ENCODE measurements at regions not wholly inside any gene's neighbourhood (a gene's known extent, or its start where the extent isn't known, plus 50 kb on each side); places are given as distances from the start of the nearest gene placed in this dataset.
"Not testable (repeated sequence)": the region's sequence is repeated elsewhere in the genome, so short reads cannot be mapped to it uniquely, and the experiment has no call there.

- H3K9me3 Mint-ChIP-seq; H3K36me3 Mint-ChIP-seq (ENCODE audit: low read depth); H3K4me3 Mint-ChIP-seq; H3K27ac Mint-ChIP-seq; H3K4me1 Mint-ChIP-seq (ENCODE audit: low read depth): not testable (repeated sequence)
- peaks cover 33% of the 10 kb centered on the region for H3K27me3 Mint-ChIP-seq (ENCODE audit: low read depth)
These were observed 50.3 kb upstream of the AGTPBP1 start for GRCh38 chr9:85792057-85792456.

DNA sequence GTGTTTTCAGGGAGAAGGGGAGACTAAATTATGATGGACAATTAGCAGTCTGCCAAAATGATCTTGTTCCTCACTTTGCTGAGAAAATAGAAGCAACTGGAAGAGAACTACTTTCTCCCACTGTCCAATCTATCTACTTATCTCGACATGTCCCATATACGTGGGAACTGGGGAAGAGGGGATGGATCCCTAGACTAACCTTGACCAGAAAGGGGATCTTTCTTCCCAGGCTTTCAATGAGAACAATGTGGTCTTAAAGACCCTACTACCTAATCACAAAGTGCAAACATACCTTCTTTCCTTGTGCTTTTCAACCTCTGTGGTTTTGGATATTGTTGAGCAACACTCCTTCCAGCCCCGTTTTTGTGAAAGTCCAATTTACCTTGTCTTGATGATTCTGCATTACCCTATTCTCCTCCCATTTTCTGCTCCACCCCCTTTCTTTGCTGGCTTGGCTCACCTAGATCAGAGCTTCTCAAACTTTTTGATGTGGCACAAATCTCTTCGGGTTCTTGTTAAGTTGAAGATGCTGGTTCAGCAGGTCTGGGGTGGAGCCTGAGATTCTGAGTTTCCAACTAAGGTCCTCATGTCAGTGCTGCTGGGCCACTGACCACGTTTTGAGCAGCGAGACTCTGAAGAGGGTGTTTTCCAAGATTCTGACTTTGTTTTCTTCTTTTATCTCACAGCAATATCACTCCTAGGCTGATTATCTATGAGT lies 61.4 kb upstream of the AGTPBP1 start:
- not testable (repeated sequence) for H3K4me3 Mint-ChIP-seq; H3K27me3 Mint-ChIP-seq (ENCODE audit: low read depth); H3K9me3 Mint-ChIP-seq; H3K27ac Mint-ChIP-seq; H3K36me3 Mint-ChIP-seq (ENCODE audit: low read depth)
- peaks cover 11% of the 10 kb centered on the region for H3K4me1 Mint-ChIP-seq (ENCODE audit: low read depth)

GRCh38 chr9:85804847-85805133 lies 63.0 kb upstream of the AGTPBP1 start:
- peak overlapping the region; percentile 77 for H3K4me3 Mint-ChIP-seq
- H3K27me3 Mint-ChIP-seq (ENCODE audit: low read depth); H3K9me3 Mint-ChIP-seq; H3K36me3 Mint-ChIP-seq (ENCODE audit: low read depth): not testable (repeated sequence)
- H3K4me1 Mint-ChIP-seq (ENCODE audit: low read depth): peaks cover 11% of the 10 kb centered on the region
- peak overlapping the region; percentile 28 for H3K27ac Mint-ChIP-seq

GRCh38 chr9:85805134-85806005 lies 63.6 kb upstream of the AGTPBP1 start:
- H3K9me3 Mint-ChIP-seq; H3K27me3 Mint-ChIP-seq (ENCODE audit: low read depth): not testable (repeated sequence)
- Mint-ChIP-seq H3K36me3 (ENCODE audit: low read depth) (peaks cover 10% of the 10 kb centered on the region), H3K27ac (peak overlapping the region; percentile 58), H3K4me3 (peak overlapping the region; percentile 88), H3K4me1 (ENCODE audit: low read depth) (peaks cover 11% of the 10 kb centered on the region)

DNA sequence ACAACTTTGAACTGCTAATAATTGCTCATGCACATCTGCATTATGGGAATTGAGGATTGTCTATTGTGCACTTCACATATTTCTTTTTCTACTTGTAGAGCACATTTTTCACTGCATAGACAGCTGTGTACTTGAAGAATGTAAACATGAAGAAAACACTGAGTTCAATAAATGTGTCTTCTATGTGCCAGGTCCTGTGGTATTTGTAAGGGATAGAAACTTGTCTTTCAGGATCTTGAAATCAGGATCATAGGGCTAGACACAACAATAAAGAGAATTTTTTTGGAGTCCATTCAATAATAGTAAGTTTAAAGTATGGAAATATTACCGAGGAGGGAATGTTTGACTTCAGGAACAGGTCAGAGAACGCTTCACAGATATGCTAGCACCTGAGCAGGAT lies 66.6 kb upstream of the AGTPBP1 start:
- not testable (repeated sequence) for H3K9me3 Mint-ChIP-seq; H3K4me3 Mint-ChIP-seq; H3K27ac Mint-ChIP-seq; H3K27me3 Mint-ChIP-seq (ENCODE audit: low read depth)
- Mint-ChIP-seq H3K36me3 (ENCODE audit: low read depth) (peaks cover 13% of the 10 kb centered on the region), H3K4me1 (ENCODE audit: low read depth) (peaks cover 11% of the 10 kb centered on the region)

GRCh38 chr9:85813388-85813787 lies 71.6 kb upstream of the AGTPBP1 start:
- not testable (repeated sequence) for H3K36me3 Mint-ChIP-seq (ENCODE audit: low read depth); H3K9me3 Mint-ChIP-seq; H3K27ac Mint-ChIP-seq; H3K4me3 Mint-ChIP-seq; H3K27me3 Mint-ChIP-seq (ENCODE audit: low read depth); H3K4me1 Mint-ChIP-seq (ENCODE audit: low read depth)

DNA sequence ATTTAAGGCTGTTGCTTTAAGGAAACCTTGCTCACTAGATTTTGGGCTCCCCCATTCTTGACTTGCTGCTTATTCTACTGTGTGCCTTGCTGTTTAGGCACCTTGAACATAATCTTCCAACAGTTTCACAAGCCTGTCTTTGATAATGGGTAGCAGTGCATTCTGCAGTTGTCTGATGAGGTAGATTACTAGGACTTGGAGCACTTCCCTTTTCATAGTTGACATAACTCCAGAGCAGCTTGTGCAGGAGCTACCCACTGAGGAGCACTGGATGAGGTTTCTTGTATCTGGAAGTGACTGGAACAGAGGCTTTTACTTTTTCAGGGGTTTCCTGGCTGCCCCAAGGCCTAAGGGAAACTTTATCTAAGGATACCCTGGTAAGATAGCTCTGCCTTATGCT lies 73.0 kb upstream of the AGTPBP1 start:
- H3K27me3 Mint-ChIP-seq (ENCODE audit: low read depth); H3K4me3 Mint-ChIP-seq; H3K9me3 Mint-ChIP-seq; H3K36me3 Mint-ChIP-seq (ENCODE audit: low read depth); H3K27ac Mint-ChIP-seq; H3K4me1 Mint-ChIP-seq (ENCODE audit: low read depth): not testable (repeated sequence)

DNA sequence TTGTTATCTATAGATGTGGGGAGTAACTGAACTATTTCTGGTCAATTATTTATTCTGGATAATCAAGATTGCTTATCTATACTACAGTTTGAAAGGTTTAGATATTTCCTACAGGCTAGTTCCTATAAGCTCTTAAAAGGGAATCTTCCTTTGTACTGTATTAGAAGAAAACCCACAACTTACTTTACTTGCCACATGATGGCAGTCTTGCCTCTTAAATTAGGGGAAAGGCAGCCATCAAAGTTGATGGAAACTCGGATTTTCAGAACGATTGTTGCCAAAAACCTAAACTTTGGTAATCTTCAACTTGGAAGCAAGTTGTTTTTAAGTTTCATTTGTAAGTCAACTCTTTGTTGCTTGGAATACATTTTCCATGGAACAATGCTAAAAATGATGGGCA lies 77.2 kb upstream of the AGTPBP1 start:
- not testable (repeated sequence) for H3K9me3 Mint-ChIP-seq; H3K4me1 Mint-ChIP-seq (ENCODE audit: low read depth); H3K4me3 Mint-ChIP-seq; H3K27me3 Mint-ChIP-seq (ENCODE audit: low read depth); H3K36me3 Mint-ChIP-seq (ENCODE audit: low read depth); H3K27ac Mint-ChIP-seq

- H3K36me3 Mint-ChIP-seq (ENCODE audit: low read depth); H3K27ac Mint-ChIP-seq; H3K9me3 Mint-ChIP-seq; H3K4me1 Mint-ChIP-seq (ENCODE audit: low read depth); H3K27me3 Mint-ChIP-seq (ENCODE audit: low read depth); H3K4me3 Mint-ChIP-seq: not testable (repeated sequence)
These were observed 78.8 kb upstream of the AGTPBP1 start for GRCh38 chr9:85820598-85820997.

DNA sequence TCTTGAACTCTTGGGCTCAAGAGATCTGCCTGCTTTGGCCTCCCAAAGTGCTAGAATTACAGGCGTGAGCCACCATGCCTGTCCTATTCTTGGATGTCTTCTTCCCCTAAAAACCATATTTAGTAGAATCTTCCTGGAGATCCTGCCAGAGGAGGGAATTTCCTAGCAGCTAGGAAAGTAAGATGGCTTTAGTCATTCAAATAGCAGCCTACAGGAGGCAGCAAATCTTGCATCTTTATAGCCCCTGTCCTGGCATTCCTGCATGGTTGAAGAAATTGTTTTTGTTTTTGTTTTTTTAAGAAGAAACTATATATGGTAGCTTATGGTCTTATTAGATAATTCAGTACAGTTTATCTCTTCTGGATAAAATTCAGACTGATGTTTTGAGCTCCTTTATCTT lies 83.2 kb upstream of the AGTPBP1 start:
- not testable (repeated sequence) for H3K27ac Mint-ChIP-seq; H3K4me1 Mint-ChIP-seq (ENCODE audit: low read depth); H3K36me3 Mint-ChIP-seq (ENCODE audit: low read depth); H3K4me3 Mint-ChIP-seq; H3K27me3 Mint-ChIP-seq (ENCODE audit: low read depth); H3K9me3 Mint-ChIP-seq

DNA sequence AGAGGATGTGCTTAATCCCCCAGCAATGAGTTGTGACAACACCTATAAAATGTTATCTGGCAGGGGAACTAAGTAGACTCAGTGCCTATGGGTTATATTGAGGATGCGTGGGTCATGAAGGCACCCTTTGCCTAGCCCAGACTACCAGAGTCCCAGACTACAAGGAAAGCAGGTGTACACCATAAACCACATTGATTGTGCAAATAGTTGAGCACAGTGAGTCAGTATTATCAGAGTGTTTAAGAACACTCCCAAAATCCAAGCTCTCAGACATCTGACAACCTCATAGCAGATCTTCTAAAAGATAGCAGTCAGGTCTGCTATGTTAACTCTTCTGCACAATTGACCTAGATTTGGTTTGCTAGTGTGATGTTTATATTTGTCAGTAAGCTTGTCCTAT lies 92.8 kb upstream of the AGTPBP1 start:
- not testable (repeated sequence) for H3K4me1 Mint-ChIP-seq (ENCODE audit: low read depth); H3K27me3 Mint-ChIP-seq (ENCODE audit: low read depth); H3K27ac Mint-ChIP-seq; H3K9me3 Mint-ChIP-seq; H3K36me3 Mint-ChIP-seq (ENCODE audit: low read depth); H3K4me3 Mint-ChIP-seq

- H3K27ac Mint-ChIP-seq; H3K4me1 Mint-ChIP-seq (ENCODE audit: low read depth); H3K27me3 Mint-ChIP-seq (ENCODE audit: low read depth); H3K4me3 Mint-ChIP-seq; H3K9me3 Mint-ChIP-seq; H3K36me3 Mint-ChIP-seq (ENCODE audit: low read depth): not testable (repeated sequence)
These were observed 97.0 kb upstream of the NAA35 start for GRCh38 chr9:85843949-85844348.

DNA sequence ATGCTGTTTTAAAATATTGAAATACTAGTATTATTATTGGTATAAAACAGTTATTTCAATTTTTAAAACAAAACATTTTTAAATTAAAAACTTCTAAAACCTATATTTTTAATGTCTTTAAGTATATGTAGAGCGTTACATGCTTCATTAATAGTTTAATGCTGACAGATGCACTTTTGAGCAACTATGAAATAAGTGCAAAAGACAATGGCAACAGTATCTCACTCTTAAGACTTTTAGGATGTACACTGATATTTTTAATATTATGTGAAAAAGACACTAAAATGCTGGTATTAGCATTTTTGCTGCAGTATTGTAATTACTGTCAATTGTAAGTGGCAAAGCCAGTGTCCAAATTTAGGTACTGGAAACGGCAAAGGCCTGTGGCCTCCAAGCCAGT lies 93.2 kb upstream of the NAA35 start:
- not testable (repeated sequence) for H3K4me3 Mint-ChIP-seq; H3K27me3 Mint-ChIP-seq (ENCODE audit: low read depth); H3K27ac Mint-ChIP-seq; H3K4me1 Mint-ChIP-seq (ENCODE audit: low read depth); H3K9me3 Mint-ChIP-seq
- peaks cover 11% of the 10 kb centered on the region for H3K36me3 Mint-ChIP-seq (ENCODE audit: low read depth)

- H3K9me3 Mint-ChIP-seq: no peaks in the 10 kb centered on the region
- H3K4me1 Mint-ChIP-seq (ENCODE audit: low read depth): no peaks in the 10 kb centered on the region
- no peak overlapping the region for H3K27ac Mint-ChIP-seq
- no peaks in the 10 kb centered on the region for H3K36me3 Mint-ChIP-seq (ENCODE audit: low read depth)
- no peaks in the 10 kb centered on the region for H3K27me3 Mint-ChIP-seq (ENCODE audit: low read depth)
- no peak overlapping the region for H3K4me3 Mint-ChIP-seq
These were observed 82.7 kb upstream of the NAA35 start for GRCh38 chr9:85858056-85858750.

DNA sequence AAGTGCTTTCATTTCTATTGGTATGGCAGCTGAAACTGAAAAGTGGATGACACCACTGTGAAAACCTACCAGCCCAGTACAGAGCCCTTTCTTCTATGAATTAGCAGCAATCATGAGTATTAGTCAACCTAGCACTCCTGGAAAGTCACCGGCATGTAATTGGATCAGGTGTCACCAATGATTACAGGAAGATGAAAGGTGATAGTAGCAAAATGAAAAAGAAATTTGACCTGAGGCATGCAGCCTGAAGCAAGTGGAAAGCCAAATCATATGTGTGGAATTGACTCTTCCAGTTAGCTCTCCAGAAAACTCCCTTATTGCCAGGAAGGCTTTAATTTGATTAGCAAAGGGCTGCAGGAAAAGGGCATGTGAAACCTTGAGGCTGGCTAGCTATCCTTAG lies 81.2 kb upstream of the NAA35 start:
- no peaks in the 10 kb centered on the region for H3K36me3 Mint-ChIP-seq (ENCODE audit: low read depth)

More for the DNA sequence above, 81.2 kb upstream of the NAA35 start:
- Mint-ChIP-seq H3K9me3 (no peaks in the 10 kb centered on the region), H3K27me3 (ENCODE audit: low read depth) (no peaks in the 10 kb centered on the region), H3K27ac (no peak overlapping the region), H3K4me1 (ENCODE audit: low read depth) (no peaks in the 10 kb centered on the region), H3K4me3 (no peak overlapping the region)

All from T-helper 1 cell treated with Interleukin-12 subunit alpha and Interleukin-12 subunit beta and Interleukin-4 antibody, amounts not matched to agents 30 μg/mL and 1 μg/mL, for 36 hours (primary cell).